Ecto neural progenitor cell (in vitro differentiated cells): ENCODE measurements at regions not wholly inside any gene's neighbourhood (a gene's known extent, or its start where the extent isn't known, plus 50 kb on each side); places are given as distances from the start of the nearest gene placed in this dataset.
A peak's percentile ranks its signal among the peaks of the same experiment; 100 is the strongest.

Experiments used
- DNase-seq: peaks from one replicate; pipeline ENCODE4 v3.0.0-alpha.2; 2018; ENCODE audit warnings: low spot score

DNA sequence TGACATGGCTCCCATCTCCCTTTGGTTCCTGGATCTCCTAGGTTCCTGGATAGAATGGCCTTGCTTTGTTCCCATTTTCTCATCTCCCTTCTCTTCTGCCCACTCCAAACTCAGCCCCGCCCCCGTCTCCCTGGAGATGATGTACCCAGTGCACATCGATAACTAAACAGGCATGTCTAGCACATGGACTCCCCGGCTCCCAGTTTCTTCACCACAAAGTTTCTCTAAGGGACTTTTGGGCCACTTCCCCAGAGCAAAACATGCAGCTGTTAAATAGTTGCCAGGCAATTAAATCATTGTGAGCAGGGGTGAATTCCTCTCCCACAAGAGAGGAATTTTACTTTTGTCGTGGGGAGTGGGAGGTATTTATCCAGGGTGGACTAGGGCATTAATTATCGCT lies 259.0 kb downstream of the GADD45G start:
- no peak for DNase-seq

DNA sequence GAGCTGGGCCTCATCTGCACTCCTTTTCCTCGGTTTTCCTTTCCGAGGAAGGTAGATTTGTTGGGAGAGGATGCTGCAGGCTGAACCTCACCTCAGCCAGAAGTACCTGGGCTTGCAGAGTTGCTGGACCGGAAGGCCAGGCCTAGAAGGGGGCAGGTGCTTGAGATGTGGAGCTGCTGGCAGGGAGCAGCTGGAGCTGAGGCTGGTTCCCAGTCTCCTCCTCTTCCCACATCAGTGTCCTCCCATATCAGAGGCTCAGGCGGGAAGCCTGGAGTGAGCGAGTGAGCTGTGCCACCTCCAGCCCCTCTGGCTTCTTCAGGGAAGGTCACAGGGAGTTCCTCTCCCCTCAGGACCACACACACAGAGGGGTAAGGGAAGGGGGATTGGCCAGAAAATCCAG lies 259.4 kb downstream of the GADD45G start:
- no peak for DNase-seq

- DNase-seq: no peak
Measured at GRCh38 chr9:89864731-89865130, 259.9 kb downstream of the GADD45G start.

GRCh38 chr9:89865357-89865756 lies 260.5 kb downstream of the GADD45G start:
- no peak for DNase-seq

DNA sequence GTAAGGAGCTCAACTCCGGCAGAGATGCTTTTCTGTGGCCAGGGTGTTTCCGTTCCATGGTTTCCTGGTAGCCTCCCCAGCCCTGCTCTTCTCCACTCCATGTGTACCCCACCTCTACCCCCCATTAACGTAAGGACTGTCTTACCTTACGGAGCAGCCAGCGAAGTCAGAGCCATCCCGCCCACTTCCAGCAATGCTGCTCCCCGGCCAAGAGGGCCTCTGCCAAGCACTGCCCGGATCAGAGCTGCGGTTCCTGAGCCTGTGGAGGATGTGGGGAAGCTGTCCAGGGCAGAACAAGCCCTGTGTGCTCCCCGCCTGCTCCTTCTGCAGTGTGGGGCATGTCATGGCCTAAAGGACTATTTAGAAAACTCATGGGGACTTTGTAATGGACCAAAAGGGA lies 261.2 kb downstream of the GADD45G start:
- DNase-seq: no peak

- DNase-seq: no peak
Measured at GRCh38 chr9:89866701-89867100, 261.9 kb downstream of the GADD45G start.

DNA sequence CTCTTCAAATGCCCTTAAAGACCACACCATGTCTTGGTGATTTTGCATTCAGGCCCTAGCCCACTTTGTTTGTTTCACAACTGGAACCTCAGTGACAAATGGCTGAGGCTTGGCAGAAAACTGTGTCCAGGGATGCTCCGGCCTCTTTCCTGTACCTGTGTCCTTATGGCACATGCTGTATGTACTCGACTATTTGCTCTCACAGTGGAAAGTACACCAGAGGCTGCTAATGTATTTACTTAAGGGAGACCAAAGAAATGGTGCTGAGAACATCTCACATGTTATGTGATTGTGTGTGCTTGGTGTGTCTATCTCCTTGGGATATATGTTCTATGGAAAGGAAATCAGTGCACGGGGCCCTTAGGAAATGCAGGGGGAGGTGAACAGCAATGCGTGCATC lies 263.3 kb downstream of the GADD45G start:
- no peak for DNase-seq

DNA sequence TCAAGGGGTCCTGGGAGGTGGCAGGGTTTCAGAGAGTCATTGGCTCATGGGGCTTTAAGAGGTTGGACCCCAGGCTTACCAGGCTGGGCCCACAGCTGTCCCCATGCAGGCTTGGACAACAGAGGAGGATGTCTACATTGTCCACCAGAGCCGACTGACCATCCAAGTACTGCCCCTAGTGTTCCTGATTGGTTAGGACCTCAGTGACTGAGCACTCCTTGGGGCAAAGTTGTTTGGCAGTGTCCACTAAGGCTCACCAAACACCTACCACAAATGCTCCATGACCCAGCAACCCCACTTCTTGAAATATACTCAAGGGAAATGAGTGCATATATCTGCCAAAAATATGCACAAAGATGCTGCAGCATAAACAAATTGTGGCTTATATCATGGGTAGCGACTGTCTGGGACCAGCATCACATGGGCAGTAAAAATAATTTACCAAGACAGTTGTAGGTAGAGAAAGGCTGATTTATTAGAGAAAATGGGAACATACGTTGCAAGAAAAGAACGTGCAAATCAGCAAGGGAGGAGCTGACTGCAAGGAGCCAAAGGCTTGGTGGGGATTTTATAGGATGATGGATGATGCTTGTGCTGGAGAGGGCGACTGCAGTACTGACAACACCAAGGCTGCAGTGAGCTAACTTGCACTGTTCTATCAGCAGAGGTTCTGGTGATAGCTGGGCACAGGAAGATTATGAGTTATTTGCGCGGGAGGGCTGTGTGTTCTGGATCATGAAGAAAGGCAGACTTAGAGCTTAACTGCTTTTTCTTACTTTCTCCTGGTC lies 265.2 kb downstream of the GADD45G start:
- no peak for DNase-seq

DNA sequence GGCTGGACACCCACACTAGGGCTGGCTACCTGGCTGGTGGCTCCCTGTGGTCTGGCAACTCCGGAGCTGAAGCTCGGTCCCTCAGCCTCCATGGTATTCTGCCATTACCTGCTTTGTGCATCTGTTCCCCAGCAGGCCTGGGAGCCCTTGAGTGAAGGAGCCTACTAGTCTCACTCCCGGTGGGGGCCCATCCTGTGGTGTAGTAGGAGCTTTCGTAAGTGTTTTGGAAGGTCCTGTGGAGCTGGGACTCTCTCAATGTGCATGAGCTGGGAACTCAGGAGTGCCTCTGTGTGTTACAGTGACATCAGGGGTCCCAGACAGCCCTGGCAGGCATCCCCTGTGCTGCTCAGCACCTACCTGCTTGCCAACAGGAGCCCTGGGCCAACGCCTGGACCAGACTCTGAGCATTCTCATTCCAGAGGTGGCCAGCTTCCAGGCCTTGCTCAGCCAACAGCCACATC lies 267.1 kb downstream of the GADD45G start:
- DNase-seq: no peak

- no peak for DNase-seq
Measured at GRCh38 chr9:89872426-89872912, 267.7 kb downstream of the GADD45G start.

DNA sequence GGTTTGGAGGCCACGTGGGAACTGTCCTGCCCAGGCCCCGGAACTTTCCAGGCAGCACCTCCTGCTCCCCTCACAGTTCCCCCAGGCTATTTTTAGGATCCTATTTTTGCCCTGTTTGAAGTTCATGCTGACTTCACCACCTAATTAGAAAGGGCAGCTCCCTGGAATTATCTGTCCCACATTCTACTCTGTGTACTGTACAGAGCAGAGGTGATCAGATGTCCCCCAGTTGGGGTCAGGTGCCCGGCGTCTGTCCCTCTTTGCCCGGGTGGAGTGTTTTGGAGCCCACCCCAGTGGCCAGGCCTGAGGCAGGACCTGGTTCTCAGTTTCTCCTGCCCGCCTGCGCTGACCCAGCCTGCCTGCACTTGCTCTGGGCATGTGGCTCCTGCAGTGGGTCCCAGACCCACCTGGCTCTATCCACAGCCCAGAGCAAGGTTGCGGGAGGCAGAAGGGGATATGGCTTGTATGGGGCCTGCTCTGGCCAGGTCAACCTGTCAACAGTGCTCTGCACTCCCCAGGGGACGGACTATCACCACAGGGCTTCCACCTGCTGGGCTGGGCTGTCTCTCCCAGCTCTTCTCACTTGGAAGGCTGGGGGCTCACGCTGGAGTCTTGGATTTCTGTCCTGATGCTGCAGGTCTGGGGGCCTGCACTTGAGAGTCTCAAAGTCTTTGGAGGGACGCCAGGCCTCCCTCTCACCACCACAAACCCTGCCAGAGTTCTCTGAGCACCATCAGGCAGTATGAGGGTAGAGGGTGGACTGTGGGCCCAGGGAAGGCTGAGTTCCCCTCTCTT lies 268.3 kb downstream of the GADD45G start:
- peak; percentile 34 for DNase-seq

GRCh38 chr9:89873801-89874200 lies 269.0 kb downstream of the GADD45G start:
- DNase-seq: no peak

- no peak for DNase-seq
Measured at GRCh38 chr9:89874351-89875321, 269.8 kb downstream of the GADD45G start.

DNA sequence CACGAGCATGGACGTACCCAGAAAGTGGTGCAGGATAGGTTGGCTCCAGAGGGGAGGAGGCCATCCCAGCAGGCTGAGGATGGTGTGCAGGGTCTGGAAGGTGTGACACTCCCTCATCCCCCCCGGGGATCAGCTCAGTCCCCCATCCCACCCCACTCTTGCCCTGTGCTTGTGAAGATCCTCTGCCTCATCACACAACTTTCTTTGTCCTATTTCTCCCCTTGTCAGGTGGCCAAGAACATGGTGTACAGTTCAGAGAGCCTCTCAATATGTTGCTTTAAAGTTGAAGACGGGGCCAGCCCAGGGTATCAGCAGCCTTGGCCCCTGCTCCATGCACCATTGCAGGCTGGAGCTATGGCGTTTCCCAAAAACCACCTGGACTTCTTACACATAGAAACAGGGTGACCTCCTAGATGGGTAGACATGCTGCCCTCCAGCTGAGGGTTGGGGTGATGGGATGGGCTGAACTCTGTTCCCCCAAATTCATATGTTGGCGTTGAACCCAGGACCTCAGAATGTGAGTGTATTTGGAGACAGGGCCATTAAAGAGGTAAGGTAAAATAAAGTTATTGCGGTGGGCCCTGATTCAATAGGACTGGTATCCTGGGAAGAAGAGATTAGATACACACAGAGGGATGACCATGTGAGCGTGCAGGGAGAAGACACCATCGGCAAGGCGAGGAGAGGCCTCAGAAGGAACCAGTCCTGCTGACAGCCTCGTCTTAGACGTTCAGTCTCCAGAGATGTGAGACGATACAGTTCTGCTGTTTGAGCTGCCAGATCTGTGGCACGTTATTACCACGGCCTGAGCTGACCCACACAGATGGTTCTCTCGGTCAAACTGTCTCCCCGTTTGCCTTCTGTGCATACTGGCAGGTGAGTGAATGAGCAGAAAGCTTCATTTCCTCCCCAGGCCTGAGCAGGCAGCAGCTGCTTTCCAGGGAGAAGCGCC lies 272.5 kb downstream of the GADD45G start:
- peak; percentile 29 for DNase-seq

DNA sequence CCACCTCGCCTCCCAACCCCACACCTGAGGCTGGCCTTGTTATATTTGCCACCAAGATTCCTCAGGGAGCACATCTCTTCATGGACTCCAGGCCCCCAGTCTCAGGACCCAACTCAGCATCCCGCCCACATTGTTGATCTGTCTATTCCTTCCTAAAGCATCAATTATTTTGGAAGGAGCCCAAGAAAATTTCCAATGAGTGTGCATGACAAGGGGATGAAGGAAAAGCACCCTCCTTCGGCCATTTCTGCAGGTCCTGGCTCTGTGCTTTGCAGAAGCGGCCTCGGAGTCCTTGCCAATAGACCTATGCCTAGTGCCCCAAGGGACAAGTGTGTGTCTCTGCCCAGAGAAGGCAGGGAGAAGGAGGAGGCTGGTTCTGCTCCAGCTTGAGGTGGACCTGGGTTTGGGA lies 273.2 kb downstream of the GADD45G start:
- DNase-seq: peak; percentile 19

- DNase-seq: peak; percentile 37
Measured at GRCh38 chr9:89878687-89879086, 273.9 kb downstream of the GADD45G start.

- DNase-seq: peak; percentile 39
Measured at GRCh38 chr9:89879276-89879675, 274.5 kb downstream of the GADD45G start.

GRCh38 chr9:89879701-89880100 lies 274.9 kb downstream of the GADD45G start:
- peak; percentile 33 for DNase-seq

DNA sequence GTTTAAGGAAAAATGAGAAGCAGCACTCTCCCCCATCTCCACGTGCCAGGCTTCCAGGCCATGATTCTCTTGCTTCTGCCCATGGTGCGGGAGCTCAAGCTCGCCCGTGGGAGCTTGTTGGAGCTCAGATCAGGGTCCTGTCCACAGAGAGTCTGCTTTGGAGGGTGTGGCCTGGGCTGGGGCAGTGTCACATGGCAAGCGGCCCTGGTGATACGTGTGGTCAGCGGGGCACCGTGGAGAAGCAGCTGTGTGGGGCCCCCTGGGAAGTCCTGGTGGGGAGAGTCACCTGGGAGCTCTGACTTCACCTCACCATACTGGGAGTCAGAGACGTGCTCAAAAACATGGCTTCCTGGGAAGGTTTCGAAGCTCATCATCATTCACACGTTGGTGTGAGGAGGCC lies 275.3 kb downstream of the GADD45G start:
- DNase-seq: peak; percentile 29

- no peak for DNase-seq
Measured at GRCh38 chr9:89880721-89881120, 275.9 kb downstream of the GADD45G start.

DNA sequence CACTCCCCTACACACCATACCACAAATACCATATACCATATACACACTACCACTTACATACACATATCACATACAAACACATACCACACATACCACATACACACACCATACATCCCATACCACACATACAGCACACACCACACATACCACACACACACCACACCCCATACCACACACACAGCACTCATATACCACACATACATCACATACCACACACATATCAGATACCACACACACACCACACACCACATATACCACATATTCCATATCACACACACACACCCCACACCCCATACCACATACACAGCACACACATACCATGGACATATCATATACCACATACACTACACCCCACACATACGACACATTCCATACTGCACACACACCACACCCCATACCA lies 276.6 kb downstream of the GADD45G start:
- DNase-seq: no peak
